HEK293T (cell line): ENCODE measurements at regions not wholly inside any gene's neighbourhood (a gene's known extent, or its start where the extent isn't known, plus 50 kb on each side); places are given as distances from the start of the nearest gene placed in this dataset.

Experiments used
- BHLHE40 ChIP-seq: fragments of 450-650 bp; IDR thresholded peaks from 2 replicates; pipeline ENCODE4 v1.6.1; 2016; ENCODE audit warnings: mild to moderate bottlenecking, moderate library complexity, borderline replicate concordance
- ELF4 ChIP-seq: fragments of 450-650 bp; IDR thresholded peaks from 2 replicates; pipeline ENCODE4 v1.6.1; 2017; ENCODE audit warnings: antibody characterized with exemption
- FOXM1 ChIP-seq: fragments of 450-650 bp; IDR thresholded peaks from 2 replicates; pipeline ENCODE4 v1.6.1; 2017; ENCODE audit warnings: mild to moderate bottlenecking, borderline replicate concordance
- PKNOX1 ChIP-seq: fragments of 450-650 bp; IDR thresholded peaks from 2 replicates; pipeline ENCODE4 v1.6.1; 2016
- SP1 ChIP-seq: fragments of 450-650 bp; IDR thresholded peaks from 2 replicates; pipeline ENCODE4 v1.6.1; 2017
- SUZ12 ChIP-seq: fragments of 450-650 bp; IDR thresholded peaks from 2 replicates; pipeline ENCODE4 v1.6.1; 2016; ENCODE audit warnings: mild to moderate bottlenecking

GRCh38 chr7:55306331-55306730 lies 58.8 kb upstream of the LANCL2 start:
- TF ChIP-seq SP1 (no peak), BHLHE40 (no peak), PKNOX1 (no peak), SUZ12 (no peak), FOXM1 (no peak), ELF4 (no peak)
